SKM-1 (cell line): ENCODE measurements at regions not wholly inside any gene's neighbourhood (a gene's known extent, or its start where the extent isn't known, plus 50 kb on each side); places are given as distances from the start of the nearest gene placed in this dataset.
"Not testable (repeated sequence)": the region's sequence is repeated elsewhere in the genome, so short reads cannot be mapped to it uniquely, and the experiment has no call there.

ENCODE experiments used
- DNase-seq: peaks from one replicate; lab custom pipeline; 2025; ENCODE audit not compliant: unreplicated experiment; lab: John Stamatoyannopoulos, UW

- no peak for DNase-seq
Measured at GRCh38 chr3:110504901-110505300, 566.7 kb upstream of the NECTIN3 start.

GRCh38 chr3:110506890-110507289 lies 564.7 kb upstream of the NECTIN3 start:
- no peak for DNase-seq

- not testable (repeated sequence) for DNase-seq
Measured at GRCh38 chr3:110507570-110507969, 564.0 kb upstream of the NECTIN3 start.

GRCh38 chr3:110512961-110513360 lies 558.7 kb upstream of the NECTIN3 start:
- no peak for DNase-seq

GRCh38 chr3:110518031-110518430 lies 553.6 kb upstream of the NECTIN3 start:
- no peak for DNase-seq

GRCh38 chr3:110519071-110519470 lies 552.5 kb upstream of the NECTIN3 start:
- DNase-seq = no peak

GRCh38 chr3:110521019-110521418 lies 550.6 kb upstream of the NECTIN3 start:
- no peak for DNase-seq

- not testable (repeated sequence) for DNase-seq
Measured at GRCh38 chr3:110525558-110526064, 546.0 kb upstream of the NECTIN3 start.

GRCh38 chr3:110526777-110527727 lies 544.6 kb upstream of the NECTIN3 start:
- DNase-seq = no peak

GRCh38 chr3:110528305-110529121 lies 543.1 kb upstream of the NECTIN3 start:
- DNase-seq = no peak

- DNase-seq = no peak
Measured at GRCh38 chr3:110530902-110531301, 540.7 kb upstream of the NECTIN3 start.

- DNase-seq = no peak
Measured at GRCh38 chr3:110533089-110533488, 538.5 kb upstream of the NECTIN3 start.

- no peak for DNase-seq
Measured at GRCh38 chr3:110542552-110543150, 529.0 kb upstream of the NECTIN3 start.

- DNase-seq = no peak
Measured at GRCh38 chr3:110544730-110545129, 526.9 kb upstream of the NECTIN3 start.

GRCh38 chr3:110550511-110550910 lies 521.1 kb upstream of the NECTIN3 start:
- DNase-seq = no peak

- DNase-seq = no peak
Measured at GRCh38 chr3:110562621-110563020, 509.0 kb upstream of the NECTIN3 start.

GRCh38 chr3:110564674-110565073 lies 506.9 kb upstream of the NECTIN3 start:
- no peak for DNase-seq

- no peak for DNase-seq
Measured at GRCh38 chr3:110567029-110567428, 504.6 kb upstream of the NECTIN3 start.

- DNase-seq = no peak
Measured at GRCh38 chr3:110568246-110568645, 503.4 kb upstream of the NECTIN3 start.

- DNase-seq = no peak
Measured at GRCh38 chr3:110569073-110569472, 502.5 kb upstream of the NECTIN3 start.

- DNase-seq = no peak
Measured at GRCh38 chr3:110575702-110576101, 495.9 kb upstream of the NECTIN3 start.
